ENCODE measurements at regions not wholly inside any gene's neighbourhood (a gene's known extent, or its start where the extent isn't known, plus 50 kb on each side); places are given as distances from the start of the nearest gene placed in this dataset.

DNA sequence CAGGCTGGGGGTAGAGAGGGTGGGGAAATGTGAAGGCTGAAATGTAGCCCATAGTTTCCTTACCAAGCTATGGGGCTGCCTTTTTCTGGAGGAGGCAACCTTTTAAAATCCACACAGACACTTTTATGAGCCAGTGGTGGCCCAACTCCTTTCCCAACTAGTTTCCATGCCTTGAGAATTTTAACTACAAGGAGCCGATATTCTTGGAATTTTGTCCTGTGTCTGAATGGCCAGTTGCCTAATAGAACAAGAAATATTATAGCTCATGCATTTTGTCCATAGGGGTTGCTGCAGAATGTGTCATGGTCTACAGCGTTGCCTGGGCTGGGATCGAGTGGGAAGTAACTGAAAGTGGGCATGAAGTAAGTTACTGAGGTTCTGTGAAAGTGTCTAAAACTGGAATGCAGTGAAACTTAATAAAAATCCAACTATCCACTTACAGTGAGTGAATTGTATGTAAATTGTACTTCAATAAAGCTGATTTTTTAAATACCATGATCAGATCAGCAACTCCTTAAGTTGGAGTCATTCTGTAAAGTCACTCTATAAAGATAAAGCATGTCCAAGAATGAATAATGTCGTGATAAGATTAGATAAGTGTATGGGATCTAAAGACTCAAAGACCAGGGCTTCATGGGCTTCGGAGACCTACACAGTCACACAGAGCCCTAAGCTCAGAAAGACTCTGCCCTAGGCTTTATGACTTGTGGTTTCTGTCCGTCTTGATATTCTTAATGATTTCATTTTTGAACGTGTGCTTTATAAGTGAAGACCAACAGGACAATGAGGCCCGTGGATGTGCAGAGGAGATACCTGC, 122.6 kb upstream of the FNDC3A start:
- no peak for TF ChIP-seq POLR2A (IDR thresholded peaks at IDR 0.05)
- TF ChIP-seq, protein P1, sequence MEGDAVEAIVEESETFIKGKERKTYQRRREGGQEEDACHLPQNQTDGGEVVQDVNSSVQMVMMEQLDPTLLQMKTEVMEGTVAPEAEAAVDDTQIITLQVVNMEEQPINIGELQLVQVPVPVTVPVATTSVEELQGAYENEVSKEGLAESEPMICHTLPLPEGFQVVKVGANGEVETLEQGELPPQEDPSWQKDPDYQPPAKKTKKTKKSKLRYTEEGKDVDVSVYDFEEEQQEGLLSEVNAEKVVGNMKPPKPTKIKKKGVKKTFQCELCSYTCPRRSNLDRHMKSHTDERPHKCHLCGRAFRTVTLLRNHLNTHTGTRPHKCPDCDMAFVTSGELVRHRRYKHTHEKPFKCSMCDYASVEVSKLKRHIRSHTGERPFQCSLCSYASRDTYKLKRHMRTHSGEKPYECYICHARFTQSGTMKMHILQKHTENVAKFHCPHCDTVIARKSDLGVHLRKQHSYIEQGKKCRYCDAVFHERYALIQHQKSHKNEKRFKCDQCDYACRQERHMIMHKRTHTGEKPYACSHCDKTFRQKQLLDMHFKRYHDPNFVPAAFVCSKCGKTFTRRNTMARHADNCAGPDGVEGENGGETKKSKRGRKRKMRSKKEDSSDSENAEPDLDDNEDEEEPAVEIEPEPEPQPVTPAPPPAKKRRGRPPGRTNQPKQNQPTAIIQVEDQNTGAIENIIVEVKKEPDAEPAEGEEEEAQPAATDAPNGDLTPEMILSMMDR (IDR thresholded peaks at IDR 0.05): no peak

Data from Peyer's patch (tissue), 4 donors.